ENCODE measurements at regions not wholly inside any gene's neighbourhood (a gene's known extent, or its start where the extent isn't known, plus 50 kb on each side); places are given as distances from the start of the nearest gene placed in this dataset.

GRCh38 chr22:49634006-49634772, 193.5 kb downstream of the BRD1 start:
- H3K27me3 ChIP-seq (ENCODE audit: control insufficient read depth, low read length) = no peaks in the 10 kb centered on the region
- H3K4me2 ChIP-seq (ENCODE audit: low read length) = no peak overlapping the region
- no peak for TF ChIP-seq CTCF (IDR thresholded peaks at IDR 0.05; ENCODE audit: low read depth, low read length, poor library complexity, severe bottlenecking)
- TF ChIP-seq EZH2phosphoT487 (IDR thresholded peaks at IDR 0.05; ENCODE audit: borderline replicate concordance, low read length) = no peak
- H3K36me3 ChIP-seq (ENCODE audit: control insufficient read depth, low read length) = peaks cover 35% of the 10 kb centered on the region
- no peaks in the 10 kb centered on the region for H3K9me2 ChIP-seq (replicated peaks; ENCODE audit: control insufficient read depth, low read length)
- no peak overlapping the region for H3K4me3 ChIP-seq (ENCODE audit: low read length)
- peaks cover 95% of the 10 kb centered on the region for H3K79me2 ChIP-seq (ENCODE audit: control insufficient read depth, low read length)
- no peaks in the 10 kb centered on the region; the same call in none of the 2 replicates for H4K20me1 ChIP-seq (ENCODE audit: control insufficient read depth, insufficient read depth, low read depth, low read length)
- H3K4me1 ChIP-seq (ENCODE audit: control insufficient read depth, low read length) = no peaks in the 10 kb centered on the region
- no peaks in the 10 kb centered on the region for H3F3A ChIP-seq (ENCODE audit: control insufficient read depth, insufficient read depth)
- H3K27ac ChIP-seq (ENCODE audit: low read depth, low read length) = no peak overlapping the region
- H3K9me3 ChIP-seq (ENCODE audit: control insufficient read depth, insufficient read depth, low read length) = no peaks in the 10 kb centered on the region

- peaks cover 92% of the 10 kb centered on the region for H3K79me2 ChIP-seq (ENCODE audit: control insufficient read depth, low read length)
- H3K36me3 ChIP-seq (ENCODE audit: control insufficient read depth, low read length) = peaks cover 25% of the 10 kb centered on the region
- no peak overlapping the region for H3K4me2 ChIP-seq (ENCODE audit: low read length)
- no peaks in the 10 kb centered on the region for H3K9me3 ChIP-seq (ENCODE audit: control insufficient read depth, insufficient read depth, low read length)
- H3K4me3 ChIP-seq (ENCODE audit: low read length) = no peak overlapping the region
- no peak for TF ChIP-seq CTCF (IDR thresholded peaks at IDR 0.05; ENCODE audit: low read depth, low read length, poor library complexity, severe bottlenecking)
- TF ChIP-seq EZH2phosphoT487 (IDR thresholded peaks at IDR 0.05; ENCODE audit: borderline replicate concordance, low read length) = no peak
- no peaks in the 10 kb centered on the region for H3K4me1 ChIP-seq (ENCODE audit: control insufficient read depth, low read length)
- H3K9me2 ChIP-seq (replicated peaks; ENCODE audit: control insufficient read depth, low read length) = no peaks in the 10 kb centered on the region
- H3K27ac ChIP-seq (ENCODE audit: low read depth, low read length) = no peak overlapping the region
- H4K20me1 ChIP-seq (ENCODE audit: control insufficient read depth, insufficient read depth, low read depth, low read length) = no peaks in the 10 kb centered on the region; the same call in 1 of the 2 replicates
- no peaks in the 10 kb centered on the region for H3F3A ChIP-seq (ENCODE audit: control insufficient read depth, insufficient read depth)
- H3K27me3 ChIP-seq (ENCODE audit: control insufficient read depth, low read length) = no peaks in the 10 kb centered on the region
Observed at GRCh38 chr22:49633010-49633324, 194.7 kb downstream of the BRD1 start.

- no peak overlapping the region for H3K4me3 ChIP-seq (ENCODE audit: low read length)
- no peaks in the 10 kb centered on the region for H3K27me3 ChIP-seq (ENCODE audit: control insufficient read depth, low read length)
- no peak overlapping the region for H3K4me2 ChIP-seq (ENCODE audit: low read length)
Observed at GRCh38 chr22:49632199-49633009, 195.3 kb downstream of the BRD1 start.

More at GRCh38 chr22:49632199-49633009, 195.3 kb downstream of the BRD1 start:
- Histone ChIP-seq H3F3A (ENCODE audit: control insufficient read depth, insufficient read depth) (no peaks in the 10 kb centered on the region), H3K27ac (ENCODE audit: low read depth, low read length) (no peak overlapping the region), H4K20me1 (ENCODE audit: control insufficient read depth, insufficient read depth, low read depth, low read length) (no peaks in the 10 kb centered on the region; the same call in 1 of the 2 replicates), H3K9me2 (replicated peaks; ENCODE audit: control insufficient read depth, low read length) (no peaks in the 10 kb centered on the region), H3K4me1 (ENCODE audit: control insufficient read depth, low read length) (no peaks in the 10 kb centered on the region), H3K79me2 (ENCODE audit: control insufficient read depth, low read length) (peaks cover 92% of the 10 kb centered on the region), H3K9me3 (ENCODE audit: control insufficient read depth, insufficient read depth, low read length) (no peaks in the 10 kb centered on the region), H3K36me3 (ENCODE audit: control insufficient read depth, low read length) (peaks cover 21% of the 10 kb centered on the region; the same call in 1 of the 2 replicates)
- TF ChIP-seq CTCF (IDR thresholded peaks at IDR 0.05; ENCODE audit: low read depth, low read length, poor library complexity, severe bottlenecking) (no peak), EZH2phosphoT487 (IDR thresholded peaks at IDR 0.05; ENCODE audit: borderline replicate concordance, low read length) (no peak)
